Activated T-helper 1 cell treated with anti-CD3 and anti-CD28 coated beads, Interleukin-12 subunit alpha, Interleukin-12 subunit beta, Interleukin-2, Interleukin-4 antibody, amounts not matched to agents 30 ng/mL and 10 ng/mL and 1 ng/mL, durations not matched to agents 14 hours and 24 hours and 36 hours (primary cell): ENCODE measurements at regions not wholly inside any gene's neighbourhood (a gene's known extent, or its start where the extent isn't known, plus 50 kb on each side); places are given as distances from the start of the nearest gene placed in this dataset.
"Not testable (repeated sequence)": the region's sequence is repeated elsewhere in the genome, so short reads cannot be mapped to it uniquely, and the experiment has no call there.

ENCODE experiments used
- DNase-seq: peaks from one replicate; pipeline ENCODE4 v3.0.0; 2021; ENCODE audit warnings: low spot score
- H3K27ac Mint-ChIP-seq: one replicate; pipeline ENCODE4 v1.8.0; 2021; ENCODE audit warnings: mild to moderate bottlenecking, mixed read lengths
- H3K27me3 Mint-ChIP-seq: one replicate; pipeline ENCODE4 v1.8.0; 2022; ENCODE audit warnings: mild to moderate bottlenecking, moderate library complexity, mixed read lengths; ENCODE audit not compliant: insufficient read depth
- H3K36me3 Mint-ChIP-seq: one replicate; pipeline ENCODE4 v1.8.0; 2021; ENCODE audit warnings: low read depth, mixed read lengths
- H3K4me1 Mint-ChIP-seq: one replicate; pipeline ENCODE4 v1.8.0; 2021; ENCODE audit warnings: low read depth, mixed read lengths
- H3K4me3 Mint-ChIP-seq: one replicate; pipeline ENCODE4 v1.8.0; 2021; ENCODE audit warnings: mild to moderate bottlenecking, moderate library complexity, mixed read lengths
- H3K9me3 Mint-ChIP-seq: one replicate; pipeline ENCODE4 v1.8.0; 2021; ENCODE audit warnings: mixed read lengths
- intact Hi-C: fragments of 100-400 bp; cut with micrococcal nuclease; formaldehyde crosslinking; loops from one replicate; pipeline ENCODE4 v1.15.1; 2024

DNA sequence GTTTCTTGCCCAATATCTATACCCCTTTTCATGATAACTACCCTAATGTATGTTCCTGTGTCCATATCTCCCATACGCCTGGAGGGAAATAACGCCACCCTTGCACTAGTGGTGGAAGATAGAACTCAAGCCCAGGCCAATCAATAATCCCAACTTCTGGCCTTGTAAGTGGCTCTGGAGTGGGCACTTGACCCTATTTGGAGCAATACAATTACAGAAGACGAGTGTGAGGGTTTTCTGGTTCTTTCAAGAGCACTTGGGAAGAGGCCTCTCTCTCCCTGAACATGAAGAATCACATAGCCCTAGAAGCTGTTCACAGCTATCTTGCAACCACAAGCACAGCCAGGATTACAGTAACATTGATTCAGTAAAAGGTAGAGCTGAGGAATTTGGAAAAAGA lies 217.9 kb downstream of the RAB11FIP4 start:
- Mint-ChIP-seq H3K4me1 (no peaks in the 10 kb centered on the region), H3K4me3 (no peak overlapping the region), H3K9me3 (no peaks in the 10 kb centered on the region), H3K27ac (no peak overlapping the region), H3K36me3 (no peaks in the 10 kb centered on the region), H3K27me3 (peaks cover 8% of the 10 kb centered on the region)
- intact Hi-C loops: no loop called here
- DNase-seq: no peak

- H3K27me3 Mint-ChIP-seq: peaks cover 8% of the 10 kb centered on the region
- H3K36me3 Mint-ChIP-seq: no peaks in the 10 kb centered on the region
- H3K4me3 Mint-ChIP-seq: no peak overlapping the region
- H3K27ac Mint-ChIP-seq: no peak overlapping the region
- no peak for DNase-seq
- intact Hi-C loops: no loop called here
- no peaks in the 10 kb centered on the region for H3K4me1 Mint-ChIP-seq
- no peaks in the 10 kb centered on the region for H3K9me3 Mint-ChIP-seq
Observed at GRCh38 chr17:31608659-31609254, 217.3 kb downstream of the RAB11FIP4 start.

GRCh38 chr17:31605761-31606160 lies 214.3 kb downstream of the RAB11FIP4 start:
- intact Hi-C loops: no loop called here
- no peak overlapping the region for H3K27ac Mint-ChIP-seq
- H3K36me3 Mint-ChIP-seq: no peaks in the 10 kb centered on the region
- H3K27me3 Mint-ChIP-seq: peaks cover 2% of the 10 kb centered on the region
- H3K4me1 Mint-ChIP-seq: no peaks in the 10 kb centered on the region
- DNase-seq: no peak
- H3K4me3 Mint-ChIP-seq: no peak overlapping the region
- H3K9me3 Mint-ChIP-seq: no peaks in the 10 kb centered on the region

- Mint-ChIP-seq H3K27ac (no peak overlapping the region), H3K9me3 (no peaks in the 10 kb centered on the region), H3K4me1 (no peaks in the 10 kb centered on the region), H3K4me3 (no peak overlapping the region), H3K27me3 (peaks cover 2% of the 10 kb centered on the region), H3K36me3 (no peaks in the 10 kb centered on the region)
- DNase-seq: no peak
- intact Hi-C loops: no loop called here
Observed at GRCh38 chr17:31604936-31605335, 213.5 kb downstream of the RAB11FIP4 start.

DNA sequence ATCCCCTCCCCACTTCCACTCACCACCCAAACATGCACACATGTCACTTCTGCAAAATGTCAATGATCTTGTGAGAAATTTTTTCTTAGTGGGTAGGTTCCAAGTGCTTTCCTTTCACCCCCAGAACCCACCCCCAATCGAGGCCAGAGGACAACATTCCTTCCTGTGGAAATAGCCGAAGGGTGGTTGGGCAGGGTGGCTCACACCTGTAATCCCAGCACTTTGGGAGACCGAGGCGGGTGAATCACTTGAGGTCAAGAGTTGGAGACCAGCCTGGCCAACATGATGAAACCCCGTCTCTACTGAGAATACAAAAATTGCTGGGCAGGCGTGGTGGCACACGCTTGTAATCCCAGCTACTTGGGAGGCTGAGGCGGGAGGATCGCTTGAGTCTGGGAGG lies 208.7 kb downstream of the RAB11FIP4 start:
- intact Hi-C loops, H3K4me3 Mint-ChIP-seq, H3K27ac Mint-ChIP-seq, DNase-seq, H3K36me3 Mint-ChIP-seq, H3K9me3 Mint-ChIP-seq, H3K4me1 Mint-ChIP-seq, H3K27me3 Mint-ChIP-seq: not testable (repeated sequence)

GRCh38 chr17:31598921-31599571 lies 207.6 kb downstream of the RAB11FIP4 start:
- H3K27ac Mint-ChIP-seq: no peak overlapping the region

GRCh38 chr17:31598399-31598782 lies 206.9 kb downstream of the RAB11FIP4 start:
- Mint-ChIP-seq H3K27ac (no peak overlapping the region), H3K36me3 (no peaks in the 10 kb centered on the region), H3K4me1 (no peaks in the 10 kb centered on the region), H3K4me3 (no peak overlapping the region), H3K9me3 (no peaks in the 10 kb centered on the region), H3K27me3 (peaks cover 1% of the 10 kb centered on the region)
- intact Hi-C loops: no loop called here
- DNase-seq: no peak

More at GRCh38 chr17:31598921-31599571, 207.6 kb downstream of the RAB11FIP4 start:
- no peaks in the 10 kb centered on the region for H3K9me3 Mint-ChIP-seq
- no peaks in the 10 kb centered on the region for H3K4me1 Mint-ChIP-seq
- H3K36me3 Mint-ChIP-seq: no peaks in the 10 kb centered on the region
- H3K27me3 Mint-ChIP-seq: peaks cover 2% of the 10 kb centered on the region
- DNase-seq: no peak
- intact Hi-C loops: no loop called here
- H3K4me3 Mint-ChIP-seq: no peak overlapping the region

- Mint-ChIP-seq H3K4me3 (no peak overlapping the region), H3K27ac (no peak overlapping the region), H3K36me3 (no peaks in the 10 kb centered on the region), H3K9me3 (no peaks in the 10 kb centered on the region), H3K4me1 (no peaks in the 10 kb centered on the region), H3K27me3 (no peaks in the 10 kb centered on the region)
- no peak for DNase-seq
- intact Hi-C loops: no loop called here
Observed at GRCh38 chr17:31597646-31598398, 206.3 kb downstream of the RAB11FIP4 start.

DNA sequence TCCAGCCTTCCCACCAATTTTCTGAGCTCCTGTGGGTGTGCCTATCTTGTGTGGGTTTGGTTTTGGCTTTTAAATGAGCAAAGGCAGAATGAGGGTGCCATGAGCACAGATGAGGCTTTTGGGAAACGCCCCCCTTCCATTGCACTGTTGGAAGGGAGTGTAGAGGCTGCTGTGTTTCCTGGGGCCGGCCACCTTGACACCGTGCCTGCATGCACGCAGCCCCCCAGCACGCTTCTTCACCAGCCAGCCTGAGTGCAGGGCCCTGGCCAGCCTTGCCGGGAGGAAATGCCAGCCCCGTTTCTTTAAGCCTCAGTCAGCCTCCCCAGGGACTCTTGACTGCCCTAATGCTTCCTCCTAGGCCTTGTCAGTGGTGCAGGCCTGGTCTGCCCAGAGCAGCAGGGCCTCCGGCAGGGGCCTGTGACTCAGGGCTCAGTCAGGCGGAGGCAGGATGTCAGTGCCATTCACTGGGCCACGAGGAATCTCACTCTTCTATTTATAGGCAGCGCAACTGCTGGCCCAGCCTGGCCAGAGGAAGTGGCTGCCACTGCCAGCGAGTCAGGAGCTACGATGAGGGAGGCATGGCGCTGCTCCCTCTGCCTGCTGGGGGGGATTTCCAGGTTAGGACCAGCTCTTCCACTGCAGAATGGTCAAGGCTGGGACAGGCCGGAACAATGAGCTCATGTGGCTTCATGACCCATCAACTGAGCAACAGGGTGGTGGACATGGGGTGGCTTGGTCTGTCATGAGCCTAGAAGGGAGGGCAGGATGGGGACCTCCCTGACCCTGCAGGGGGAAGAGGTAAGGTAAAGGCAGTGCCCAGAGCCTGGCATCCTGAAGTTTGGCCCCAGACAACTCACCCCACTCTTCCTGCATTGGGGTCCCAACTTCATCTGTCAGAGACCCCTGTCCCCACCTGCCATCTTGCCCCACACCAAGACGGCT lies 205.2 kb downstream of the RAB11FIP4 start:
- intact Hi-C loops: no loop called here
- Mint-ChIP-seq H3K36me3 (no peaks in the 10 kb centered on the region), H3K27ac (no peak overlapping the region), H3K4me3 (no peak overlapping the region), H3K27me3 (no peaks in the 10 kb centered on the region), H3K4me1 (no peaks in the 10 kb centered on the region), H3K9me3 (no peaks in the 10 kb centered on the region)
- no peak for DNase-seq

DNA sequence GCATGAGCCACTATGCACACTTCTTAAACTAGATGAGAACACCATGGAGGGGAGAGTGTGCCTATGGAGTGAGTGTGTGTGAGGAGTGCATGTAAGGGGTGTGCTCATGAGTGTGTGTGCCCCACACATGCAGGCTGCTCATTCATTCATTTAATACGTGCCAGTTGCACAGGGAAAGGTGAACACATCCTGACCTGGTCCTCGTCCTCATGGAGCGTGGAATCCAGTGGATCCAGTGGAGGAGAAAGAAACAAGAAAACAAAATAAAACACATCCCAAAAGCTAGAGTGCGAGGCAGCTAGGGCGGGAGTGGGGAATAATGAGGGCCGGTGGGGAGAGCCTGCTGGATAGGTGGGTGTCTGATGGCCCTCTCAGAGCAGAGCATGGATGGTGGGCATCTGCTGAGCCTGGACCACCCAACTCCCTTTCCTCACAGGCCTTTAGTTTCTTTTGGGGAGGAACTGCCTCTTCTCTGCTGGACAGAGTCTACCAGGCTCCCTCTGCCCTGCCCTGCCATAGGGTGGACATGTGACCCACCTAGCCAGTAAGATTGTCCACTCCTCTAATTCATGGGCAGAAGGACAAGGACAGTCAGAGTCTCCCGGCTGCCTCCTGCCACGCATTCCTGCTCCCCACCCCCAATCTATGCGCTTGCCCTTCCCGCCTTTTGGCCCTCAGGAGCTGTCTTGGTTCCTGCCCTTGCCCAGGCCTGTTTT lies 204.3 kb downstream of the RAB11FIP4 start:
- DNase-seq: no peak
- H3K36me3 Mint-ChIP-seq: no peaks in the 10 kb centered on the region
- no peaks in the 10 kb centered on the region for H3K4me1 Mint-ChIP-seq
- no peaks in the 10 kb centered on the region for H3K9me3 Mint-ChIP-seq
- intact Hi-C loops: no loop called here
- H3K27me3 Mint-ChIP-seq: no peaks in the 10 kb centered on the region
- H3K27ac Mint-ChIP-seq: no peak overlapping the region
- no peak overlapping the region for H3K4me3 Mint-ChIP-seq

DNA sequence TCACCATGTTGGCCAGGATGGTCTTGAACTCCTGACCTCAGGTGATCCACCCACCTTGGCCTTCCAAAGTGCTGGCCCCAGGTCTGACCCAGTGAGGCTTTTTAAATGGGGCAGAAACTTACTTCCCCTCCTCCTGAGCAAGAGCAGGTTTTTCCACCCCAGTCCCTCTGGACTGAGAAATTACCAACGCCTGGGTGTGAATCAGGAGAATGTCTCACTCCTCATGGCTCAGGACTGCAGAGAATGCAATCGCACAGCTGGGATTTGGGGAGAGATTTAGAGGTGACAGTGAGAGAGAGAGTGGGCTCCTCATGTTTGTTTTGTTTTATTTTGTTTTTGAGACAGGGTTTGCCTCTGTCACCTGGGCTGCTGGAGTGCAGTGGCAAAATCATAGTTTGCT lies 203.6 kb downstream of the RAB11FIP4 start:
- Mint-ChIP-seq H3K4me1 (no peaks in the 10 kb centered on the region), H3K36me3 (no peaks in the 10 kb centered on the region), H3K4me3 (no peak overlapping the region), H3K9me3 (no peaks in the 10 kb centered on the region), H3K27ac (no peak overlapping the region), H3K27me3 (no peaks in the 10 kb centered on the region)
- intact Hi-C loops: no loop called here
- DNase-seq: no peak

DNA sequence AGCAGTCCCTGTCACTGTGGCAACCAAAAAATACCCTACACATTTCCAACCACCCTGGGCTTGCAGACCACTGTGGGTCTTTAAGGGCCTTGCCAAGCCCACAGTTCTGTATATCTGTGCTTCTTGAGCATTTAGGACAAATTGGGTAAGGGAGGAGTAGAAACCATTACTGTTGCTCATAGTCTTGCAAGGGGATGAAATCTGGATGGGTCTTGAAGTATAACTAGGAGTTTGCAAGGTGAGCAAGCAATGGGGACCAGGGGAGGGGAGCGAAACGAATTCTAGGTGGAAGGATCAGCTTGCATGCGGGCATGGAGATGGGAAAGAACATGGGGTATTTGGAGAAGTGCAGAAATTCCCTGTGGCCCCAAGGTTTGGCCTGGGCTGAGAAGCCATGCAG lies 202.9 kb downstream of the RAB11FIP4 start:
- Mint-ChIP-seq H3K36me3 (no peaks in the 10 kb centered on the region), H3K9me3 (no peaks in the 10 kb centered on the region), H3K4me3 (no peak overlapping the region), H3K27ac (no peak overlapping the region), H3K27me3 (no peaks in the 10 kb centered on the region), H3K4me1 (no peaks in the 10 kb centered on the region)
- intact Hi-C loops: no loop called here
- DNase-seq: no peak
